Thyroid gland (tissue), 4 donors: ENCODE measurements at regions not wholly inside any gene's neighbourhood (a gene's known extent, or its start where the extent isn't known, plus 50 kb on each side); places are given as distances from the start of the nearest gene placed in this dataset.

Experiments used
- POLR2A ChIP-seq, 2 donors: fragments of 450-650 bp; IDR thresholded peaks; one replicate each; pipeline ENCODE4 v1.6.1; 2017; ENCODE audit warnings: antibody characterized with exemption in 2 of 2, mild to moderate bottlenecking in 2 of 2, moderate library complexity in 1 of 2
- TF ChIP-seq, protein P1 (sequence below), 6 experiments: fragments of 200-600 bp in 3 of 6; fragments of 450-650 bp in 3 of 6; sonication (generic) in 3 of 6; IDR thresholded peaks; one replicate each; pipeline ENCODE4 v1.5.1; 2016 to 2019; ENCODE audit warnings: antibody characterized with exemption in 6 of 6, mild to moderate bottlenecking in 2 of 6, inconsistent platforms in 1 of 6, moderate library complexity in 1 of 6

DNA sequence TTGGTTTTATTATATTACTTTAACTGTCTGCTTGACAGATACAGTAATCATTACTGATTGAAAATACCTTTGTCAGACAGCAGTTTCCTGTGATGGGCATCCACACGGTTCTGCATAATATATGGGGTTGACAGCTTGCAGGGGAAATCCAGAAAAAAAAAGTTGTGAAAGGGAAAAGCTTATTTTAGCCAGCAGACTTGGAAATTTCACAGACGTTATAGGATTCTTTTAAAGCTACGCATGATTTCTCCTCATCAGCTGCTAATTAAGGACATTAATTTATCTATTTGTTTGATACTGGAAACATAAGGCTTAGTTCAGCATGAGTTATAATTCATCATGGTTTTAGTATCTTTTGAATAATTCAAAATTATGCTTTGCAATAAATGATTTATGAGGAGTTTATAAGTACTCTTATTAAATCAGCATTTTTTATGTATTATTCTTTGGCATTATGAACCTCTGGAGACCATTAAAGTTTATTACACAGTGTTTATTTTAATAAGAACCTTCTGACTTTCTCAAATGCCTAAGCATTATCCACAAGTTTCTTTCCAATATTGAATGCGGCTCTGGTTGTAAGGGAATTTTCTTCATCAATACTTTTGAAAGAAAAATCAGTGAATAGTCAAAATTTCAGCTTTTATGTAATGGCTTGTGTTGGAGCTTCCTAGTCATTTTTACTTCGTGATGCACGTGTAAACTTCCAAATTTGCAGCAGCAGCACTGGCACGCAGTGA lies 235.3 kb upstream of the KCNK2 start:
- no peak for TF ChIP-seq POLR2A (IDR thresholded peaks at IDR 0.05)
- TF ChIP-seq, protein P1, sequence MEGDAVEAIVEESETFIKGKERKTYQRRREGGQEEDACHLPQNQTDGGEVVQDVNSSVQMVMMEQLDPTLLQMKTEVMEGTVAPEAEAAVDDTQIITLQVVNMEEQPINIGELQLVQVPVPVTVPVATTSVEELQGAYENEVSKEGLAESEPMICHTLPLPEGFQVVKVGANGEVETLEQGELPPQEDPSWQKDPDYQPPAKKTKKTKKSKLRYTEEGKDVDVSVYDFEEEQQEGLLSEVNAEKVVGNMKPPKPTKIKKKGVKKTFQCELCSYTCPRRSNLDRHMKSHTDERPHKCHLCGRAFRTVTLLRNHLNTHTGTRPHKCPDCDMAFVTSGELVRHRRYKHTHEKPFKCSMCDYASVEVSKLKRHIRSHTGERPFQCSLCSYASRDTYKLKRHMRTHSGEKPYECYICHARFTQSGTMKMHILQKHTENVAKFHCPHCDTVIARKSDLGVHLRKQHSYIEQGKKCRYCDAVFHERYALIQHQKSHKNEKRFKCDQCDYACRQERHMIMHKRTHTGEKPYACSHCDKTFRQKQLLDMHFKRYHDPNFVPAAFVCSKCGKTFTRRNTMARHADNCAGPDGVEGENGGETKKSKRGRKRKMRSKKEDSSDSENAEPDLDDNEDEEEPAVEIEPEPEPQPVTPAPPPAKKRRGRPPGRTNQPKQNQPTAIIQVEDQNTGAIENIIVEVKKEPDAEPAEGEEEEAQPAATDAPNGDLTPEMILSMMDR (IDR thresholded peaks at IDR 0.05), result no peak
